WTC11 (cell line): ENCODE measurements at regions not wholly inside any gene's neighbourhood (a gene's known extent, or its start where the extent isn't known, plus 50 kb on each side); places are given as distances from the start of the nearest gene placed in this dataset.

Source experiments
- ATAC-seq: fragments of 200-7000 bp; cut with Tn5 transposase; 2 replicates; pipeline ENCODE4 v1.10.0; 2021; ENCODE audit warnings: mild to moderate bottlenecking, moderate library complexity
- CTCF ChIA-PET: fragments of 300-600 bp; sonication (Branson Sonifier 250); formaldehyde crosslinking; loops from one replicate; lab custom pipeline; 2021; ENCODE audit warnings: antibody characterized with exemption; lab: Charles Lee
- POLR2A ChIA-PET: fragments of 350-600 bp; sonication (Branson Sonifier 250); formaldehyde crosslinking; loops from one replicate; lab custom pipeline; 2021; ENCODE audit warnings: antibody characterized with exemption; lab: Charles Lee
- DNase-seq: peaks from one replicate; pipeline ENCODE4 v3.0.0; 2021; ENCODE audit warnings: low spot score
- H3K27ac Mint-ChIP-seq: 2 replicates; pipeline ENCODE4 v1.8.0; 2021; ENCODE audit warnings: mixed read lengths
- H3K27me3 Mint-ChIP-seq: 2 replicates; pipeline ENCODE4 v1.8.0; 2021; ENCODE audit warnings: low read depth, mild to moderate bottlenecking, moderate library complexity, mixed read lengths
- H3K36me3 Mint-ChIP-seq: 2 replicates; pipeline ENCODE4 v1.8.0; 2021; ENCODE audit warnings: mixed read lengths
- H3K4me1 Mint-ChIP-seq: 2 replicates; pipeline ENCODE4 v1.8.0; 2022; ENCODE audit warnings: mixed read lengths
- H3K4me3 Mint-ChIP-seq: 2 replicates; pipeline ENCODE4 v1.8.0; 2021; ENCODE audit warnings: mild to moderate bottlenecking, moderate library complexity, mixed read lengths
- H3K9me3 Mint-ChIP-seq: 2 replicates; pipeline ENCODE4 v1.8.0; 2021; ENCODE audit warnings: mixed read lengths
- AR ChIP-seq: fragments of 250-450 bp; sonication (Bioruptor Pico); IDR thresholded peaks from 2 replicates; pipeline ENCODE4 v1.9.0; 2021; ENCODE audit warnings: mild to moderate bottlenecking
- ARID4B ChIP-seq: sonication (generic); formaldehyde crosslinking; IDR thresholded peaks from 2 replicates; pipeline ENCODE4 v1.8.0; 2023; ENCODE audit warnings: missing genetic modification reagents, mild to moderate bottlenecking, borderline replicate concordance
- CBFB ChIP-seq: sonication (generic); formaldehyde crosslinking; IDR thresholded peaks from 2 replicates; pipeline ENCODE4 v1.8.1; 2022; ENCODE audit warnings: mild to moderate bottlenecking, low read depth, missing genetic modification reagents
- ERG ChIP-seq: fragments of 250-450 bp; sonication (Bioruptor Pico); IDR thresholded peaks from 2 replicates; pipeline ENCODE4 v1.8.0; 2021; ENCODE audit warnings: mild to moderate bottlenecking
- HMGA2 ChIP-seq: fragments of 250-450 bp; sonication (Bioruptor Pico); IDR thresholded peaks from 2 replicates; pipeline ENCODE4 v1.4.0; 2021; ENCODE audit warnings: mild to moderate bottlenecking, moderate library complexity
- JAZF1 ChIP-seq: fragments of 250-450 bp; sonication (Bioruptor Pico); IDR thresholded peaks from 2 replicates; pipeline ENCODE4 v1.9.0; 2021; ENCODE audit warnings: moderate library complexity, mild to moderate bottlenecking, inconsistent platforms
- JUN ChIP-seq: sonication (generic); formaldehyde crosslinking; IDR thresholded peaks from 2 replicates; pipeline ENCODE4 v1.8.0; 2023; ENCODE audit warnings: mild to moderate bottlenecking, missing genetic modification reagents
- PRDM15 ChIP-seq: sonication (generic); formaldehyde crosslinking; IDR thresholded peaks from 2 replicates; pipeline ENCODE4 v1.8.0; 2022; ENCODE audit warnings: missing genetic modification reagents
- RELA ChIP-seq: sonication (generic); formaldehyde crosslinking; IDR thresholded peaks from 2 replicates; pipeline ENCODE4 v1.8.1; 2022; ENCODE audit warnings: missing genetic modification reagents, mild to moderate bottlenecking, borderline replicate concordance
- RORB ChIP-seq: fragments of 250-450 bp; sonication (Bioruptor Pico); IDR thresholded peaks from 2 replicates; pipeline ENCODE4 v1.9.0; 2021; ENCODE audit warnings: mild to moderate bottlenecking
- TCF7 ChIP-seq: sonication (generic); formaldehyde crosslinking; IDR thresholded peaks from 2 replicates; pipeline ENCODE4 v1.8.0; 2022; ENCODE audit warnings: mild to moderate bottlenecking, low read depth, missing genetic modification reagents, moderate library complexity
- ZNF138 ChIP-seq: sonication (generic); formaldehyde crosslinking; conservative IDR thresholded peaks from 2 replicates; pipeline ENCODE4 v1.8.1; 2022; ENCODE audit warnings: mild to moderate bottlenecking, moderate library complexity, missing genetic modification reagents
- ZNF423 ChIP-seq: fragments of 250-450 bp; sonication (Bioruptor Pico); IDR thresholded peaks from 2 replicates; pipeline ENCODE4 v2.1.2; 2022; ENCODE audit warnings: mild to moderate bottlenecking, moderate library complexity
- ZNF425 ChIP-seq: fragments of 250-450 bp; sonication (Bioruptor Pico); conservative IDR thresholded peaks from 2 replicates; pipeline ENCODE4 v1.9.0; 2021; ENCODE audit warnings: mild to moderate bottlenecking

GRCh38 chr14:54344445-54344844 is 52.4 kb upstream of the CDKN3 start (continued):
- no peak for TF ChIP-seq AR (CRISPR knock-in tag)
- no peak for TF ChIP-seq PRDM15 (CRISPR knock-in tag)
- TF ChIP-seq ERG: no peak

- Mint-ChIP-seq H3K36me3 (peaks cover 5% of the 10 kb centered on the region; the same call in 1 of the 2 replicates), H3K27me3 (no peaks in the 10 kb centered on the region; the same call in 1 of the 2 replicates), H3K27ac (no peak overlapping the region), H3K9me3 (peaks cover 5% of the 10 kb centered on the region), H3K4me3 (no peak overlapping the region), H3K4me1 (peaks cover 56% of the 10 kb centered on the region)
- DNase-seq (no peak), ATAC-seq (no peak)
- POLR2A ChIA-PET: no interaction called here
- CTCF ChIA-PET: interaction anchor here (1.2 to 2.8 kb wide), 2 partner anchors 17 to 171 kb away, joined by 3 to 42 read pairs; no protein-coding TSS in a partner anchor
- TF ChIP-seq JUN (CRISPR knock-in tag) (no peak), ZNF138 (CRISPR knock-in tag) (no peak), ZNF425 (CRISPR knock-in tag) (no peak), HMGA2 (no peak), ARID4B (no peak), RORB (CRISPR knock-in tag) (no peak), TCF7 (CRISPR knock-in tag) (no peak), CBFB (CRISPR knock-in tag) (no peak), JAZF1 (CRISPR knock-in tag) (no peak), RELA (CRISPR knock-in tag) (no peak), ZNF423 (no peak)
These were observed 50.5 kb upstream of the CDKN3 start for GRCh38 chr14:54346257-54346656.
